GM23248 (cell line): ENCODE measurements at regions not wholly inside any gene's neighbourhood (a gene's known extent, or its start where the extent isn't known, plus 50 kb on each side); places are given as distances from the start of the nearest gene placed in this dataset.
A peak's percentile ranks its signal among the peaks of the same experiment; 100 is the strongest.

Experiments
- DNase-seq: peaks from one replicate; pipeline ENCODE4 v3.0.0-alpha.2; 2015
- H2AFZ ChIP-seq: fragments of 200-600 bp; sonication (generic); 2 replicates; pipeline ENCODE4 v1.6.1; 2016; ENCODE audit warnings: antibody characterized with exemption
- H3F3A ChIP-seq: fragments of 200-600 bp; sonication (generic); 2 replicates; pipeline ENCODE4 v1.6.1; 2016; ENCODE audit warnings: mild to moderate bottlenecking, antibody characterized with exemption, mixed run types; ENCODE audit not compliant: insufficient read depth
- H3K27ac ChIP-seq: fragments of 200-600 bp; sonication (generic); 2 replicates; pipeline ENCODE4 v1.5.1; 2016; ENCODE audit warnings: mild to moderate bottlenecking
- H3K27me3 ChIP-seq: fragments of 200-600 bp; sonication (generic); replicated peaks from 2 replicates; pipeline ENCODE4 v1.6.1; 2016; ENCODE audit warnings: mild to moderate bottlenecking; ENCODE audit not compliant: insufficient read depth
- H3K36me3 ChIP-seq: fragments of 200-600 bp; sonication (generic); 2 replicates; pipeline ENCODE4 v1.6.1; 2016; ENCODE audit warnings: low read depth, mild to moderate bottlenecking
- H3K4me1 ChIP-seq: fragments of 200-600 bp; sonication (generic); 2 replicates; pipeline ENCODE4 v1.6.1; 2016; ENCODE audit warnings: mild to moderate bottlenecking; ENCODE audit not compliant: insufficient read depth
- H3K4me2 ChIP-seq: fragments of 200-600 bp; sonication (generic); one replicate; pipeline ENCODE4 v1.6.1; 2016; ENCODE audit warnings: mild to moderate bottlenecking; ENCODE audit not compliant: unreplicated experiment
- H3K4me3 ChIP-seq: fragments of 200-600 bp; sonication (generic); 2 replicates; pipeline ENCODE4 v1.5.1; 2016; ENCODE audit warnings: mild to moderate bottlenecking
- H3K79me2 ChIP-seq: fragments of 200-600 bp; sonication (generic); 2 replicates; pipeline ENCODE4 v1.6.1; 2016; ENCODE audit warnings: mild to moderate bottlenecking; ENCODE audit not compliant: insufficient read depth
- H3K9ac ChIP-seq: fragments of 200-600 bp; sonication (generic); 2 replicates; pipeline ENCODE4 v1.6.1; 2016; ENCODE audit warnings: mild to moderate bottlenecking
- H3K9me2 ChIP-seq: fragments of 200-600 bp; sonication (generic); 2 replicates; pipeline ENCODE4 v1.6.1; 2016; ENCODE audit warnings: mixed run types, mild to moderate bottlenecking, moderate library complexity; ENCODE audit not compliant: insufficient read depth
- H3K9me3 ChIP-seq: fragments of 200-600 bp; sonication (generic); one replicate; pipeline ENCODE4 v1.6.1; 2017; ENCODE audit warnings: low read depth
- H4K20me1 ChIP-seq: fragments of 200-600 bp; sonication (generic); 2 replicates; pipeline ENCODE4 v1.6.0; 2016; ENCODE audit not compliant: insufficient read depth
- EZH2 ChIP-seq: fragments of 200-600 bp; sonication (generic); IDR thresholded peaks from 2 replicates; pipeline ENCODE4 v1.6.1; 2018; ENCODE audit warnings: antibody characterized with exemption, mild to moderate bottlenecking; ENCODE audit not compliant: insufficient read depth, poor library complexity, severe bottlenecking
- EZH2phosphoT487 ChIP-seq: fragments of 200-600 bp; sonication (generic); IDR thresholded peaks from 2 replicates; pipeline ENCODE4 v1.6.1; 2018; ENCODE audit warnings: antibody characterized with exemption, moderate library complexity, mild to moderate bottlenecking, low read depth; ENCODE audit not compliant: insufficient read depth
- WGBS, 2 experiments: methylation state at CpG; one replicate each; pipeline ENCODE4 v1.1.6; 2015 to 2017; ENCODE audit warnings: low lambda C conversion rate in 2 of 2, low coverage in 1 of 2; ENCODE audit errors: missing lambda C conversion rate in 2 of 2; 5-methylcytosine and 5-hydroxymethylcytosine counted together
- in situ Hi-C: fragments of 300-500 bp; cut with MboI; formaldehyde crosslinking; loops from 2 replicates; pipeline ENCODE4 v1.15.0; 2020

- TF ChIP-seq EZH2 (no peak), EZH2phosphoT487 (no peak)
- Histone ChIP-seq H3K27ac (peak overlapping the region; percentile 8; the same call in 1 of the 2 replicates), H3K36me3 (no peaks in the 10 kb centered on the region), H4K20me1 (no peaks in the 10 kb centered on the region), H3K4me1 (peaks cover 45% of the 10 kb centered on the region), H3K4me2 (peak overlapping the region; percentile 48), H3K79me2 (no peaks in the 10 kb centered on the region), H3K9ac (no peak overlapping the region), H3K4me3 (no peak overlapping the region), H3K9me3 (no peaks in the 10 kb centered on the region), H3F3A (peaks cover 18% of the 10 kb centered on the region; the same call in 1 of the 2 replicates), H2AFZ (no peak overlapping the region), H3K9me2 (no peaks in the 10 kb centered on the region), H3K27me3 (no peaks in the 10 kb centered on the region)
- no peak for DNase-seq
- WGBS, 2 experiments, result 69 to 87% methylated on average over 1 of the region's 1 CpG
- in situ Hi-C loops, result no loop called here
Measured at GRCh38 chrX:10901290-10901633, 209.9 kb upstream of the HCCS start.

- H4K20me1 ChIP-seq, result no peaks in the 10 kb centered on the region
- no peaks in the 10 kb centered on the region for H3K27me3 ChIP-seq
- no peaks in the 10 kb centered on the region for H3K9me2 ChIP-seq
- no peaks in the 10 kb centered on the region for H3K79me2 ChIP-seq
- no peak overlapping the region for H3K27ac ChIP-seq
- DNase-seq, result peak; percentile 62
- H2AFZ ChIP-seq, result no peak overlapping the region
- H3K36me3 ChIP-seq, result no peaks in the 10 kb centered on the region
- peaks cover 45% of the 10 kb centered on the region for H3K4me1 ChIP-seq
- 39% methylated on average over 2 of the region's 2 CpGs for WGBS, 2 experiments
- peaks cover 18% of the 10 kb centered on the region; the same call in 1 of the 2 replicates for H3F3A ChIP-seq
- H3K9ac ChIP-seq, result no peak overlapping the region
- no peak overlapping the region for H3K4me2 ChIP-seq
- in situ Hi-C loops, result no loop called here
- TF ChIP-seq EZH2 (no peak), EZH2phosphoT487 (no peak)
- H3K4me3 ChIP-seq, result no peak overlapping the region
- H3K9me3 ChIP-seq, result no peaks in the 10 kb centered on the region
Measured at GRCh38 chrX:10902001-10902400, 209.1 kb upstream of the HCCS start.

GRCh38 chrX:10903523-10903922 lies 207.6 kb upstream of the HCCS start:
- no peaks in the 10 kb centered on the region for H3K79me2 ChIP-seq
- in situ Hi-C loops, result no loop called here
- H4K20me1 ChIP-seq, result no peaks in the 10 kb centered on the region
- H3K27me3 ChIP-seq, result no peaks in the 10 kb centered on the region
- H3K4me1 ChIP-seq, result peaks cover 45% of the 10 kb centered on the region
- no peaks in the 10 kb centered on the region for H3K9me3 ChIP-seq
- no peak overlapping the region for H3K9ac ChIP-seq
- no peaks in the 10 kb centered on the region for H3K9me2 ChIP-seq
- no peak overlapping the region for H3K4me3 ChIP-seq
- H3F3A ChIP-seq, result peaks cover 18% of the 10 kb centered on the region; the same call in 1 of the 2 replicates
- H3K36me3 ChIP-seq, result no peaks in the 10 kb centered on the region
- TF ChIP-seq EZH2, result no peak
- TF ChIP-seq EZH2phosphoT487, result no peak
- H3K4me2 ChIP-seq, result no peak overlapping the region
- no peak overlapping the region for H3K27ac ChIP-seq
- no peak overlapping the region for H2AFZ ChIP-seq
- DNase-seq, result no peak

GRCh38 chrX:10904220-10904619 lies 206.9 kb upstream of the HCCS start:
- Histone ChIP-seq H3K79me2 (no peaks in the 10 kb centered on the region), H3K36me3 (no peaks in the 10 kb centered on the region), H3F3A (peaks cover 18% of the 10 kb centered on the region; the same call in 1 of the 2 replicates), H3K4me2 (no peak overlapping the region), H3K27me3 (no peaks in the 10 kb centered on the region), H3K27ac (no peak overlapping the region), H3K4me3 (no peak overlapping the region), H2AFZ (no peak overlapping the region), H4K20me1 (no peaks in the 10 kb centered on the region), H3K9me3 (no peaks in the 10 kb centered on the region), H3K9me2 (no peaks in the 10 kb centered on the region), H3K4me1 (peaks cover 45% of the 10 kb centered on the region), H3K9ac (no peak overlapping the region)
- 0 to 36% methylated on average over 1 to 2 of the region's 2 CpGs for WGBS, 2 experiments
- TF ChIP-seq EZH2, result no peak
- no peak for TF ChIP-seq EZH2phosphoT487
- in situ Hi-C loops, result no loop called here
- DNase-seq, result peak; percentile 66

- no peaks in the 10 kb centered on the region for H3K36me3 ChIP-seq
- peak; percentile 20 for DNase-seq
Measured at GRCh38 chrX:10906866-10907265, 204.3 kb upstream of the HCCS start.

More at GRCh38 chrX:10906866-10907265, 204.3 kb upstream of the HCCS start:
- H3K9ac ChIP-seq, result no peak overlapping the region
- no peak overlapping the region for H3K4me3 ChIP-seq
- 43 to 90% methylated on average over 1 of the region's 1 CpG for WGBS, 2 experiments
- TF ChIP-seq EZH2phosphoT487 (no peak), EZH2 (no peak)
- H3K9me2 ChIP-seq, result no peaks in the 10 kb centered on the region
- H3K79me2 ChIP-seq, result no peaks in the 10 kb centered on the region
- in situ Hi-C loops, result no loop called here
- H4K20me1 ChIP-seq, result no peaks in the 10 kb centered on the region
- H3K27ac ChIP-seq, result no peak overlapping the region
- H3K4me2 ChIP-seq, result no peak overlapping the region
- H3K4me1 ChIP-seq, result peaks cover 28% of the 10 kb centered on the region
- H2AFZ ChIP-seq, result no peak overlapping the region
- H3F3A ChIP-seq, result peaks cover 8% of the 10 kb centered on the region; the same call in 1 of the 2 replicates
- H3K9me3 ChIP-seq, result no peaks in the 10 kb centered on the region
- H3K27me3 ChIP-seq, result no peaks in the 10 kb centered on the region
